ENCODE measurements at regions not wholly inside any gene's neighbourhood (a gene's known extent, or its start where the extent isn't known, plus 50 kb on each side); places are given as distances from the start of the nearest gene placed in this dataset.

DNA sequence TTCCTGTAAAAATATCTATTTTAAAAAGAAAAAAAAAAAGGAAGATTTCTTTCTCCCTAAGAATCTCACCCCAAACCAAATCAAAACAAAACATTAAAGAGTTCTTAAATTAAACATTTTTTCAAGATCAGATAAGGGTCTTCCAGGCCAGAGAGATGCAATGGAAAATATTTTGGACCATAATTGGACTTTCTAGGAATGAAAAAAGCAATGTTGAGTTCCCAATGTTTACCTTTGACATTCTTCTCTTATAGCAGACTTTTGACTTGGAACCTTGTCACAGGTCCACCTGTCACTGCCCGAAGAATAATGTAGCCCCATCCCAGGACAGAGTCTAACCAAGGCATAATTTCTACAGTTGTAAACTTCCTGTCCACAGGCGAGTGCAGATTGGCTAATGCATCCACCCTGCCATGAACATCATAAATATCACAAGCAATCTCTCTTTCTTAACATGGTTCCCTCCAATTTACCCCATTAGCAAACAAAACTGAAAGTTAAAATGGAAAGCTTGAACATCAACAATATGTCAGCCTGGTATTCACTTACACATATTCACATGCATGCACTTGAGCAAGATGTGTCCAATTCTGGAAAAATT is 121.7 kb upstream of the ZNF366 start:
- H3K27me3 ChIP-seq (ENCODE audit: insufficient read depth, low read length) = no peaks in the 10 kb centered on the region
- no peaks in the 10 kb centered on the region for H3F3A ChIP-seq (ENCODE audit: insufficient read depth, low read length)
- H3K36me3 ChIP-seq (ENCODE audit: insufficient read depth, low read length) = no peaks in the 10 kb centered on the region
- no peak overlapping the region for H2AFZ ChIP-seq (ENCODE audit: low read length)
- H3K27ac ChIP-seq (ENCODE audit: low read depth, low read length, poor library complexity, severe bottlenecking) = no peak overlapping the region
- H3K4me3 ChIP-seq (ENCODE audit: low read depth, low read length, poor library complexity, severe bottlenecking) = no peak overlapping the region
- TF ChIP-seq, protein P1, sequence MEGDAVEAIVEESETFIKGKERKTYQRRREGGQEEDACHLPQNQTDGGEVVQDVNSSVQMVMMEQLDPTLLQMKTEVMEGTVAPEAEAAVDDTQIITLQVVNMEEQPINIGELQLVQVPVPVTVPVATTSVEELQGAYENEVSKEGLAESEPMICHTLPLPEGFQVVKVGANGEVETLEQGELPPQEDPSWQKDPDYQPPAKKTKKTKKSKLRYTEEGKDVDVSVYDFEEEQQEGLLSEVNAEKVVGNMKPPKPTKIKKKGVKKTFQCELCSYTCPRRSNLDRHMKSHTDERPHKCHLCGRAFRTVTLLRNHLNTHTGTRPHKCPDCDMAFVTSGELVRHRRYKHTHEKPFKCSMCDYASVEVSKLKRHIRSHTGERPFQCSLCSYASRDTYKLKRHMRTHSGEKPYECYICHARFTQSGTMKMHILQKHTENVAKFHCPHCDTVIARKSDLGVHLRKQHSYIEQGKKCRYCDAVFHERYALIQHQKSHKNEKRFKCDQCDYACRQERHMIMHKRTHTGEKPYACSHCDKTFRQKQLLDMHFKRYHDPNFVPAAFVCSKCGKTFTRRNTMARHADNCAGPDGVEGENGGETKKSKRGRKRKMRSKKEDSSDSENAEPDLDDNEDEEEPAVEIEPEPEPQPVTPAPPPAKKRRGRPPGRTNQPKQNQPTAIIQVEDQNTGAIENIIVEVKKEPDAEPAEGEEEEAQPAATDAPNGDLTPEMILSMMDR (IDR thresholded peaks at IDR 0.05; ENCODE audit: low read length) = no peak
- TF ChIP-seq EZH2 (IDR thresholded peaks at IDR 0.05; ENCODE audit: borderline replicate concordance, low read length) = no peak
- H3K79me2 ChIP-seq (ENCODE audit: insufficient read depth, low read length) = no peaks in the 10 kb centered on the region
- H4K20me1 ChIP-seq (ENCODE audit: insufficient read depth, low read length) = no peaks in the 10 kb centered on the region
- H3K9ac ChIP-seq (ENCODE audit: low read length) = no peak overlapping the region
- H3K4me1 ChIP-seq (ENCODE audit: insufficient read depth, low read length, severe bottlenecking) = no peaks in the 10 kb centered on the region
- H3K9me3 ChIP-seq (ENCODE audit: low read length) = no peaks in the 10 kb centered on the region
- H3K9me2 ChIP-seq (ENCODE audit: low read depth, low read length) = no peaks in the 10 kb centered on the region
- no peak overlapping the region for H3K4me2 ChIP-seq (ENCODE audit: low read length)

- Histone ChIP-seq H3K9me3 (ENCODE audit: low read length) (no peaks in the 10 kb centered on the region), H3F3A (ENCODE audit: insufficient read depth, low read length) (no peaks in the 10 kb centered on the region), H3K36me3 (ENCODE audit: insufficient read depth, low read length) (no peaks in the 10 kb centered on the region), H4K20me1 (ENCODE audit: insufficient read depth, low read length) (no peaks in the 10 kb centered on the region), H3K27ac (ENCODE audit: low read depth, low read length, poor library complexity, severe bottlenecking) (no peak overlapping the region), H3K4me1 (ENCODE audit: insufficient read depth, low read length, severe bottlenecking) (no peaks in the 10 kb centered on the region), H3K9me2 (ENCODE audit: low read depth, low read length) (no peaks in the 10 kb centered on the region), H3K4me3 (ENCODE audit: low read depth, low read length, poor library complexity, severe bottlenecking) (no peak overlapping the region), H2AFZ (ENCODE audit: low read length) (no peak overlapping the region), H3K79me2 (ENCODE audit: insufficient read depth, low read length) (no peaks in the 10 kb centered on the region), H3K4me2 (ENCODE audit: low read length) (no peak overlapping the region), H3K9ac (ENCODE audit: low read length) (no peak overlapping the region), H3K27me3 (ENCODE audit: insufficient read depth, low read length) (no peaks in the 10 kb centered on the region)
- no peak for TF ChIP-seq EZH2 (IDR thresholded peaks at IDR 0.05; ENCODE audit: borderline replicate concordance, low read length)
- TF ChIP-seq, protein P1 (IDR thresholded peaks at IDR 0.05; ENCODE audit: low read length) = no peak
These were observed 118.1 kb upstream of the ZNF366 start for GRCh38 chr5:72625332-72625731.

DNA sequence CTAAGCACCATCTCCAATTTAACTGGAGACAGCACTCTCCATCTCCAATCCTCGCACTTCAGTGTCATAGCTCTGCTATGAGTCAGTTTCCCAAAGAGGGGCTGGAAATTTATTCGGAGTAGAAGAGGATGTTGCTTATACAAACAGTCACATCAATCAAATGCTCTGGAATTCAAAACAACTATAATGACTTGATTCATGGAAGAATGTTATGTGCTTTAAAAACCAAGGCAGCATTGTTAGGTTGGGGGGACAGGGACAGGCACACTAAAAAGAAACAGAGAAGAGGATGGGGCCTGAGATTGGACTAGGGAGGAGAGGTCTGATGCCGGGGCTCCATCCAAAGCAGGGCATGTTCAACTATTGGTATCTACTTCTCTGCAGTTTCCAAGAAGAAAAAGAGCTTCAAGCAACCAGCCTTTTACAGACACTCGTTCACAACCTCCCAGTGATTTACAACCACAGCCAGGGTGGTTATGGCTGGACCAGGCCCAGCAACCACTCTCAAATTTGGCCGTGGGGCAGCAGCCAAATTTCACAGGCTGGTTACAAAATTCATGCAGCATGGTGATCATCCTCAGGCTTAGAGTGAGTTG is 117.5 kb upstream of the ZNF366 start:
- Histone ChIP-seq H2AFZ (ENCODE audit: low read length) (no peak overlapping the region), H3K27ac (ENCODE audit: low read depth, low read length, poor library complexity, severe bottlenecking) (no peak overlapping the region), H3K4me3 (ENCODE audit: low read depth, low read length, poor library complexity, severe bottlenecking) (no peak overlapping the region)

More for the DNA sequence above, 117.5 kb upstream of the ZNF366 start:
- Histone ChIP-seq H4K20me1 (ENCODE audit: insufficient read depth, low read length) (no peaks in the 10 kb centered on the region), H3K4me1 (ENCODE audit: insufficient read depth, low read length, severe bottlenecking) (no peaks in the 10 kb centered on the region), H3K27me3 (ENCODE audit: insufficient read depth, low read length) (no peaks in the 10 kb centered on the region), H3K79me2 (ENCODE audit: insufficient read depth, low read length) (no peaks in the 10 kb centered on the region), H3F3A (ENCODE audit: insufficient read depth, low read length) (no peaks in the 10 kb centered on the region), H3K9ac (ENCODE audit: low read length) (no peak overlapping the region), H3K9me2 (ENCODE audit: low read depth, low read length) (no peaks in the 10 kb centered on the region), H3K9me3 (ENCODE audit: low read length) (no peaks in the 10 kb centered on the region), H3K4me2 (ENCODE audit: low read length) (no peak overlapping the region), H3K36me3 (ENCODE audit: insufficient read depth, low read length) (no peaks in the 10 kb centered on the region)
- TF ChIP-seq EZH2 (IDR thresholded peaks at IDR 0.05; ENCODE audit: borderline replicate concordance, low read length) = no peak
- TF ChIP-seq, protein P1 (IDR thresholded peaks at IDR 0.05; ENCODE audit: low read length) = no peak

All from OCI-LY1 (cell line).